H7 (cell line): ENCODE measurements at regions not wholly inside any gene's neighbourhood (a gene's known extent, or its start where the extent isn't known, plus 50 kb on each side); places are given as distances from the start of the nearest gene placed in this dataset.
"Not testable (repeated sequence)": the region's sequence is repeated elsewhere in the genome, so short reads cannot be mapped to it uniquely, and the experiment has no call there.

Experiments
- DNase-seq: peaks from one replicate; pipeline ENCODE4 v3.0.0; 2012
- H3K27me3 ChIP-seq: 2 replicates; pipeline ENCODE4 v1.6.0; 2011; ENCODE audit warnings: mild to moderate bottlenecking, low read length; ENCODE audit not compliant: control insufficient read depth, insufficient read depth
- H3K36me3 ChIP-seq: replicated peaks from 2 replicates; pipeline ENCODE4 v1.5.1; 2011; ENCODE audit warnings: low read length; ENCODE audit not compliant: control insufficient read depth, insufficient read depth
- H3K4me3 ChIP-seq: 2 replicates; pipeline ENCODE4 v1.5.1; 2011; ENCODE audit warnings: low read depth, mild to moderate bottlenecking, control low read depth, low read length, moderate library complexity; ENCODE audit not compliant: insufficient read depth

DNA sequence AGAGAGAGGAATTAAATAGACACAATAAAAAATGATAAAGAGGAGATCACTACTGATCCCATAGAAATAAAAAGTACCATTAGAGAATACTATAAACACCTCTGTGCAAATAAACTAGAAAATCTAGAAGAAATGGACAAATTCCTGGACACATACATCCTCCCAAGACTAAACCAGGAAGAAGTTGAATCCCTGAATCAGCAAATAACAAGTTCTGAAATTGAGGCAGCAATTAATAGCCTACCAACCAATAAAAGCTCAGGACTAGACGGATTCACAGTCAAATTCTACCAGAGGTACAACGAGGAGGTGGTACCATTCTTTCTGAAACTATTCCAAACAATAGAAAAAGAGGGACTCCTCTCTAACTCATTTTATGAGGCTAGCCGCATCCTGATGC is 862.7 kb upstream of the NRXN1 start:
- not testable (repeated sequence) for H3K4me3 ChIP-seq, H3K27me3 ChIP-seq, H3K36me3 ChIP-seq, DNase-seq

DNA sequence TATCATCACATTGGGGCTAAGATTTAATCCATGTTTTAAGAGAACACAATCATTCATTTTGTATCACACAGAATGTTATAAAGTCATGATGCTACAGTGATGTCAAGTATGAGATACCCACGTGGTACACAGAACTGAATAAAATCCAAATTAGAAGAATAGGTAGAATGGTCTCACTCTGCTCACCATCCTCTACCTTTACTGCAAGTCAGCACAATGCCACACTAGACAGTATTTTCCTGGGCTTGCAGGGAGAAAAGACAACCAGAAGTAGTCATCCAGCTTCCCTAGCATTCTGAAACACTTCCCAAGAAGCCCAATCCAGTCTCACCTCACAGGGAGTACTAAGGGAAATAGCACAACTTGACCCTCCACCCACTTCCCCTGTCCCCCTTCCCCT is 856.2 kb upstream of the NRXN1 start:
- Histone ChIP-seq H3K4me3 (no peak overlapping the region), H3K27me3 (no peaks in the 10 kb centered on the region), H3K36me3 (no peaks in the 10 kb centered on the region)
- no peak for DNase-seq

DNA sequence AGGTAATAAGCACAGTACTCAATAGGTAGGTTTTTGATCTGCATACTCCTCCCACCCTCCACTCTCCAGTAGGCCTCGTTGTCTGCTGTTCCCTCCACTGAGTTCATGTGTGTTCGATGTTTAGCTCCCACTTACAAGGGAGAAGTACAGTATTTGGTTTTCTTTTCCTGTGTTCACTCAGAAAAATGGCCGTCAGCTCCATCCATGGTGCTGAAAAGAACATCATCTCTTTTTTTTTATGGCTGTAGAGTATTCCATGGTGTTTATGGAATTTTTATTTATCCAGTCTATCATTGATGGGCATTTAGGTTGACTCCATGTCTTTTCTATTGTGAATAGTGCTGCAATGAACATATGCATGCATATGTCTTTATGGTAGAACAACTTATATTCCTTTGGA is 849.7 kb upstream of the NRXN1 start:
- H3K4me3 ChIP-seq: no peak overlapping the region
- H3K27me3 ChIP-seq: no peaks in the 10 kb centered on the region
- DNase-seq: no peak
- no peaks in the 10 kb centered on the region for H3K36me3 ChIP-seq

DNA sequence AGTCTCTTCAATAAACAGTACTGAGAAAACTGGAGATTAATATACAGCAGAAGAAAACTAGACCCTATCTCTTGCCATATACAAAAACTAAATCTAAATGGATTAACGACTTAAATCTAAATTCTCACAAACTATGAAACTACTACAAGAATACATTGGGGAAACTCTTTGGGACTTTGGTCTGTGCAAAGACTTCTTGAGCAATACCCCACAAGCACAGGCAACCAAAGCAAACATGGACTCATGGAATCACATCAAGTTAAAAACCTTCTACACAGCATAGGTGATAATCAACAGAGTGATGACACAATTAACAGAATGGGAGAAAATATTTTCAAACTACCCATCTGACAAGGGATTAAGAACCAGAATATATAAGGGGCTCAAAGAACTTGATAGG is 848.2 kb upstream of the NRXN1 start:
- no peaks in the 10 kb centered on the region for H3K36me3 ChIP-seq
- no peak overlapping the region for H3K4me3 ChIP-seq
- no peaks in the 10 kb centered on the region for H3K27me3 ChIP-seq
- no peak for DNase-seq

DNA sequence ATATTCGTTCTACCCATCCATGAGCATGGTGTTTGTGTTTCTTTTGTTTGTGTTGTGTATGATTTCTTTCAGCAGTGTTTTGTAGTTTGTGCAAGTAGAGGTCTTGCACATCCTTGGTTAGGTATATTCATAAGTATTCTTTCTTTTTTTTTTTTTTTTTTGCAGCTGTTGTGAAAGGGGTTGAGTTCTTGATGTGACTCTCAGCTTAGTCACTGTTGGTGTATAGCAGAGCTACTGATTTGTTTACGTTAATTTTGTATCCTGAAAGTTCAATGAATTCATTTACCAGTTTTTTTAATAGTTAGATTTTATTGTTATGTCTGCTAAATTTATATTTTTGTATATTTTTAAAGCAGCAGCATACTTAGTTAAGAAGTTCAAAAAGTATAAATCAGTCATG is 834.4 kb upstream of the NRXN1 start:
- H3K27me3 ChIP-seq: no peaks in the 10 kb centered on the region
- H3K36me3 ChIP-seq: no peaks in the 10 kb centered on the region
- H3K4me3 ChIP-seq: no peak overlapping the region
- no peak for DNase-seq

DNA sequence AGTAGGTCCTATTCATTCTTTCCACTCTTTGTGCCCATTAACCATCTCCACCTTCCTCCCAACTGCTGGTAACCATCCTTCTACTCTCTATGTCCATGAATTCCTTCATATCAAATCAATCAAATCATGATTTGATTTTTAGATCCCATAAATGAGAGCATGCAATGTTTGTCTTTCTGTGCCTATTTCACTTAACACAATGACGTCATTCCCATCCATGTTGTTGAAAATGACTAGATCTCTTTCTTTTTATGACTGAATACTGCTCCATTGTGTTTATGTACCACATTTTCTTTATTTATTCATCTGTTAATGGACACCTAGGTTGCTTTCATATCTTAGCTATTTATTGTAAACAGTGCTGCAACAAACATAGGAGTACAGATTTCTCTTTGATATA is 827.3 kb upstream of the NRXN1 start:
- no peak overlapping the region for H3K4me3 ChIP-seq
- H3K27me3 ChIP-seq: no peaks in the 10 kb centered on the region
- DNase-seq: no peak
- no peaks in the 10 kb centered on the region for H3K36me3 ChIP-seq

DNA sequence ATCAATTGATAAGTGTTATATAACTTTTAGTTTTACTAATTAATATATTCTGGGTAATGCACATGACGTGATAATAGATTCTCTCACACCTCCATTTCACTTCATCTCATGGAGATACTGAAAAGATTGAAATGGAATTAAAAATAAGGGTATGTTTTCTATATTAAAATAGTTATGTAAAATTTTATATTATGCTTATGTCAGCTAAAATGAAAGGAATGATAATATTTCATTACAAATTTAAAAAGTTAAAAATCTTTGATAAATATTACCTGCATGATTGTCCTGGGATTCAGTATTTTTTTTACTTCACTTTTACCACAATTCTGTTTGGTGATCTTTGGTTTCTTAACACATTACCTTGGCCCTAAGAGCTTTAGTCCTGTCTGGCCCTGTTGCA is 823.8 kb upstream of the NRXN1 start:
- H3K27me3 ChIP-seq: no peaks in the 10 kb centered on the region
- no peaks in the 10 kb centered on the region for H3K36me3 ChIP-seq
- DNase-seq: no peak
- H3K4me3 ChIP-seq: no peak overlapping the region

DNA sequence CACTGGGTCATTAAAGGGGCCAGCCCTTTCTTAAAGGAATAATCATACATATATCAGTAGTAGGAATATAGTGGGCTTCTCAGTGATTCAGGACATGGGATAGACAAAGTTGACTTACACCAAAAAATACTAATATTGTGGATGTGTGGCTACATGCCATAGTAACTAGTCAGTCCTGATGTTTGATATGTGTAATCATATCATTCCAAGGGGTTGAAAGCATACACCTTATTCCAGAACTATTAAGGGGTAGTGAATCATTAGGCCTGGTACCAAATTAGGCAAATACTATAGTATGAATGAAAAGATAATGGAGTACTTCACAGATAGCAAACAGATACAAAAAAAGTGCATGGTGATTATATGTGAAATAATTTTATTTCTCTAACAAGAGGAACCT is 814.9 kb upstream of the NRXN1 start:
- H3K27me3 ChIP-seq: no peaks in the 10 kb centered on the region
- DNase-seq: no peak
- no peaks in the 10 kb centered on the region for H3K36me3 ChIP-seq
- H3K4me3 ChIP-seq: no peak overlapping the region

DNA sequence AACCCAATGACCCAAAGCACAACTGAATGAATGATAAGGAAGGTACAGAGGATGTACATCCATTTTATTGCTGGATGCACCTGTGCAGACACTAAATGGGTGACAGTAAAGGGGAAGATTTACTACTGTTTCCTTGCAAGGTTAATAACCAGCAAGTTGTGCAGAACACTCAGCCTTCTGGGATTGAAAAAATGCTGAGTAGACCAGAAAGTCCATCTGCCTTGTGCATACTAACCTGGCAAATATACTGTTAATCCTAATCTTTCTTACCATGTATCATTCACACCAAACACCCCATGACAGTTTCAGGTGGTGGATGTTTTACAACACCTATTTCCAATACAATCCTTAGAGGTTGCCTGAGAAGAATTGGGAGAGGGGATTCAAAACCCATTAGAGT is 814.1 kb upstream of the NRXN1 start:
- no peak for DNase-seq
- no peaks in the 10 kb centered on the region for H3K27me3 ChIP-seq
- H3K4me3 ChIP-seq: no peak overlapping the region
- H3K36me3 ChIP-seq: no peaks in the 10 kb centered on the region

DNA sequence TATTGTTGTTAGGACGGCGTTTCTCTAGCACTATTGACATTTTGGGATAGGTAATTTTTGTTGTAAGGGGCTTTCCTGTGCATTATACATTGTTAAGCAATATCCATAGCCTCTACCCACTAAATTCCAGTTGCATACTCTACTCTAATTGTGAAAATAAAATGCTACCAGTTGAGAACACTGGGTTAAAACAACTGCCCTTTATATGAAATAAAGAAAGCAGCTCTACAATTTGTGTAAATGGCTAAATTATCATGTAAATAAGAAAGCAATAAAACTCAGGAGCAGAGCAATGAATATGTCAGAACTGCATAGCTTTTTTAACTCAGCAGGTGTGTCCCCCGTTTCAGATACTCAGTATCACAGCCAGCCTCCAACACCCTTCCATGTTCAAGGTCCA is 812.7 kb upstream of the NRXN1 start:
- Histone ChIP-seq H3K27me3 (no peaks in the 10 kb centered on the region), H3K36me3 (no peaks in the 10 kb centered on the region), H3K4me3 (no peak overlapping the region)
- DNase-seq: no peak

DNA sequence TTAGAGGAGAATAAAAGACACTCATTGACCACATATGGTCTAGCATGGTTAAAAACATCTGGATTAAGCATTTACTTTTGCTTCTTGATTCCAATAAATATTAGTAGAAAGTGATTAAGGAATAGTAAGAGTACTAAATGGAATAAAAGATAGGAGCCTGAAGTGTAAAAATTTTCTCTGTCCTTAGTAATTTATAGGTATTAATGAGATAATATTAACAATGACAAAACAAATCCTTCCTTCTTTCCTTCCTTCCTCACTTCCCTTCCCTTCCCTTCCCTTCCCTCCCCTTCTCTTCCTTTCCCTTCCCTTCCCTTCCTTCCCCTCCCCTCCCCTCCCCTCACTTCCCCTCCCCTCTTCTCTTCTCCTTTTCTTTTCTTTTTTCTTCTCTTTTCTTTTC is 797.5 kb upstream of the NRXN1 start:
- H3K27me3 ChIP-seq: no peaks in the 10 kb centered on the region
- no peaks in the 10 kb centered on the region for H3K36me3 ChIP-seq

DNA sequence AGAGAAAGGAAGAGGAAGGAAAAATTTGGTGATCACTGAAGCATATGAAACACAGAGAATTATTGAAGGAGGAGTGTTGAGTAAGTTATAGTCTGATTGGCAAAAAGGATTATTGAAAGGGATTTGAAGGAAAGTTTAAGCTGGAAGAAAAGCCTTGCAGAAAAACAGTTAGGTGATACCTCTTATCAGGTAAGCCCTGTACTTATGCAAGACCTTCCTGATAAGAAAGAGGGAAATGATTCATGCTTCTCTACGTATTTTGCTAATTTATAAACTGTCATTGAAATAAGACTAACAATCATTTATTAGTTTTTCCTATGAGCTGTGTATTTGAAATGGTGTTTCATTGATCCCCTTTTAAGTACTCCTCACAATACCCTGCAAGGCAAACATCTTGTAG is 793.9 kb upstream of the NRXN1 start:
- DNase-seq: no peak
- Histone ChIP-seq H3K4me3 (no peak overlapping the region), H3K36me3 (no peaks in the 10 kb centered on the region), H3K27me3 (no peaks in the 10 kb centered on the region)

More for the DNA sequence above, 797.5 kb upstream of the NRXN1 start:
- H3K4me3 ChIP-seq: no peak overlapping the region
- DNase-seq: no peak

DNA sequence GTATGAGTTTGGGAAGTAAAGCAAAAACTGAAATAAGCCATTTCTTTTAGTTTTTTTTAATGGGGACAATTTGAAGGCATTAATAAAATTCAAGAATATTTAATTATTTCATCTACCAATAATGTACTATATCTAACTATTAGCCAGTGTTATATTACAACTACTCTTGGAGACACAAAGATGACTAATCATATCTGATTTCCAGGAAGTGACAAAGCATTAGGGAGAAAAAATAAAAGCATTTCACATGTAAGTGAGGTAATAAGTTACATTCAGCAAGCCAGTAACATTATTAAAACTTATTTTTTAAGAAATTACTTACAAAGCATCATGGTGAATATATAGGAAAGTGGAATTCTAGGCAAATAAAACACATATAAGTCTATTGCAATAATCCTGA is 781.3 kb upstream of the NRXN1 start:
- no peaks in the 10 kb centered on the region for H3K36me3 ChIP-seq
- H3K4me3 ChIP-seq: no peak overlapping the region
- DNase-seq: no peak
- no peaks in the 10 kb centered on the region for H3K27me3 ChIP-seq

DNA sequence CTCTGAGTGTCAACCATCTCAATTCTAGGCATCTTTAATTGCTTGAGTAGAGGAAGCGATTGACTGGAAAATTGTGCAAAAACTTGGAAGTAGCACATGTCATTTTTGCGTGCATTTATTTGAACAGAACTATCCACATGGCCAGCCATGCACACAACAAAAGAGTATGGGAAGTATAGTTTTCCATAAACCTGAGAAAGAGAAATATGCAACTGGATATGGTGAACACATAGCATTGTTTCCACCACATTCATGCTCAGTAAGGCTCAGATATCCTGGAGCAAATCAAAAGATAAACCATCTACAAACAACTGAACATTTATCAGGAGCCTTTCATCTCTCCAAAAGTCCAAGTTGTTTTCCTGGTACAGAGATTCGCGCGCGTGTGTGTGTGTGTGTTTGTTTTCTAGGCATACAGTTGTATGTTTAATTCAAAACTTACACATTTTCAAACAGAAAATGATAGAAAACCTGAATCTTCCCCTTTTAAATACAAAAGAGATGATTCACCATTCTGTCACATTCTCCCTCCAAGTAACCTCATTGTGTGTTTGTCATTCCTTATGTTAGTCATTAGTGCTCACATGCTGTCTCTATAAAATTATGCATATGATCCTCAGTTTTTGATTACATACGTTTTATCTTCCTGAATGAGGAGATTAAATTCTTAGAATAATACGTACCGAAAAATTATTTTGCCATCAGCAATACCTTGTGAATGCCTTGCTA is 780.4 kb upstream of the NRXN1 start:
- H3K36me3 ChIP-seq: no peaks in the 10 kb centered on the region

DNA sequence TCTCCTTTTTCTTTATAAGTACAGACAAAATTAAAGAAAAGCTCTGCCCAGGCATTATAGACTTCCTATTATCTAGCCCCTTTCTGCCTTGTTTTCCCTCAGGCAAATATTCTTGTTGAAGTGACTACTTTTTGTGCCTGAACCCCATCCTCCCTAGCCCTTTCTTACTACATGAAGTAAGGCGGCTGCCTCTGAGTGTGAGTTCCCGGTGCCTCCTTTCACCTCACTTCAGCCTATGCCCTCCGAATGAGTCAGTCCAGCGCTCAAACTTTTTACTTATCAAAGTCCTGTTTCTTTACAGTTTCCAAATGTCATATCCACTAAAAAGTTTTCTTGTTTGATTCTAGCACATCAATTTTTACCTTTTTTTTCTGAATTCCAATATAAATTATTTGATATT is 778.3 kb upstream of the NRXN1 start:
- no peak overlapping the region for H3K4me3 ChIP-seq
- no peak for DNase-seq
- no peaks in the 10 kb centered on the region for H3K27me3 ChIP-seq
- no peaks in the 10 kb centered on the region for H3K36me3 ChIP-seq

More for the DNA sequence above, 780.4 kb upstream of the NRXN1 start:
- DNase-seq: no peak
- H3K27me3 ChIP-seq: no peaks in the 10 kb centered on the region
- H3K4me3 ChIP-seq: no peak overlapping the region

DNA sequence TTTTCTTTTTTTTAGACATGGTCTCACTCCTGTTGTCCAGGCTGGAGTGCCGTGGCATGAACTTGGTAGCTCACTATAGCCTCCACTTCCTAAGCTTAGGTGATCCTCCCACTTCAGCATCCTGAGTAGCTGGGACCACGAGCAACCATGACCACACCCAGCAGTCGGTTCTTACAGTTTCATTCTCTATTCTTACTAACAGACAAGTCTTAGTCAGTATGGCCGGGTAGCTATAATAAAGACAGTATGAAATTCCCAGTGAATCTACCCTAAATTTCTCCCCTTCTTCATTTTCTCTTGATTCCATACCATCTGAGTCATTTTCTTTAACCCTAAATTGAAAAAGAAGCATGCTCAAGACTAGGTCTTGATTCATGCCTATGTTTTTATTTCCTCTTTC is 775.3 kb upstream of the NRXN1 start:
- Histone ChIP-seq H3K4me3 (no peak overlapping the region), H3K36me3 (no peaks in the 10 kb centered on the region), H3K27me3 (no peaks in the 10 kb centered on the region)
- no peak for DNase-seq
